ENCODE measurements at regions not wholly inside any gene's neighbourhood (a gene's known extent, or its start where the extent isn't known, plus 50 kb on each side); places are given as distances from the start of the nearest gene placed in this dataset.

DNA sequence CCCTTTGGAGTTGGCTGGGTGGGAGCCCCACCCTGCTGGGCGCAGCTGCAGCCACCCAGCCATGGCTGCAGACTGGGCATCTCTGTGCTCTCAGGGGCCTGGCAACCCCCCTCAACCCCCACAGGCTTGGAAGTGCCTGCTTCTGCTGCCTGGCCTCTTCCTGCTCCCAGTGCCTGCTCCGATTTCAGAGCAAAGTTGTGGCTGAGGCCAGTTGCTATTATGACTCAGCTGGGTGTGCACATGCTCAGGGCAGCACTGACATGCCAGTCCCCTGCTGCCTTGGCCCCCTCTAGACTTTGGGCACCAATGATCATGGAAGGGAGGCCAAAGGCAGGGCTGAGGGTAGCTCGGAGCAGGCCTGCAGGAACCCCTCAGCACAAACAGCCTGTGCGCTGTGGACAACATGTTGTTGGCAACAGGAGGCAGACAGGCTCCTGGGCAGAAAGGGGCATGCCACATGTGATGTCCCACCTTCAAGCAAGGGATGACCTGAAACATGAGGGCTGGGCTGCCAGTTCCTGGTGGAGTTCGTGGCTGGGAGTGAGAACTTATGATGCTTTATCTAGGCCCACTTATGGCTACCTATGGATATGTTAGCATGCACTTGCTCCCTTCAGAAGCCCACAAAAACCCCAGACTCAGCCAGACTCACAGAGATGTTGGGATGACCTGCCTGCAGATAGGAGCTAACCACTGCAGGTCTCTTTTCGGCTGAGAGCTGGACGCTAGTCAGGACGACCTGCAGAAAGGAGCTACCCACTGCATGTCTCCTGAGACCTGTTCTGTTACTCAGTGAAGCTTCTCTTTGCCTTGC is 96.4 kb upstream of the AMOTL1 start:
- DNase-seq (ENCODE audit: extremely low read depth in 1 of 11, low read depth in 9 of 11, low spot score in 4 of 11), result no peak

DNA sequence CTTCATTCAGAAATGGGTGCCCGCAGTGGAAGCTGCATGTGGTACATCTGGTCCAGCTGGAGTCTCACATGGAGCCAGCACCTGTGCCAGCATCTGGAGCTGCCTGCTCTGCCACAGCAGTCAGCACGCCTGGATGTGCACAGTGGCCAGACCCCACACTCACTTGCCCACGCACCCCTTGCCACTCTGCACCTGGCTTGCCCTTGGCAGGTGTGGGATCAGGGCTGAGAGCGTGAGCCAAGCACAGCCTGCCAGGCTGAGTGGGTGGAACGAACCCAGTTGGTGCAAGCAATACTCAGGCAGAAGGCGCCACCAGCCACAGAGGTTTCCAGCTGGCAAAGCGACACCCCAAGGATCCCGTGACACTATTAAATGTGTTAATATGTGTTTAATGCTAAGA is 95.5 kb upstream of the AMOTL1 start:
- no peak for DNase-seq (ENCODE audit: extremely low read depth in 1 of 11, low read depth in 9 of 11, low spot score in 4 of 11)

DNA sequence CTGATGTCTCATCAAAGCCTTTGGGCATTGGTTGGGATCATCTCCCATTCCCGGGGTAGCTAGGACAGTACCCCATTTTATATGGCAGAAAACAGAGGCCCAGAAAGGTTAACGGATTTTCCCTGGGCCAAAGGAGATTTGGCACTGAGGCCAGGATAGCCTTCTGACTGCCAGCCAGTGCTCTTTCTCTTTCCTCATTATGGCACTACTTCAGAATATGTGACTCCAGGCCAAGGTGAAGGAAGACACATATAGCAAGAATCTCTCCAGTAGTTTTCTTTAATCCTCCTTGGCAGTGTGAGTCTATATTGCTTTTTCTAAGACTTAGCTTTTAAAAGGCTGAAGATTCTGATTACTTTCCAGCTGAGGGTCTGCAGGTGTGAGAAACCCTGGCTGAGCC is 94.8 kb upstream of the AMOTL1 start:
- DNase-seq (ENCODE audit: extremely low read depth in 1 of 11, low read depth in 9 of 11, low spot score in 4 of 11), result no peak

DNA sequence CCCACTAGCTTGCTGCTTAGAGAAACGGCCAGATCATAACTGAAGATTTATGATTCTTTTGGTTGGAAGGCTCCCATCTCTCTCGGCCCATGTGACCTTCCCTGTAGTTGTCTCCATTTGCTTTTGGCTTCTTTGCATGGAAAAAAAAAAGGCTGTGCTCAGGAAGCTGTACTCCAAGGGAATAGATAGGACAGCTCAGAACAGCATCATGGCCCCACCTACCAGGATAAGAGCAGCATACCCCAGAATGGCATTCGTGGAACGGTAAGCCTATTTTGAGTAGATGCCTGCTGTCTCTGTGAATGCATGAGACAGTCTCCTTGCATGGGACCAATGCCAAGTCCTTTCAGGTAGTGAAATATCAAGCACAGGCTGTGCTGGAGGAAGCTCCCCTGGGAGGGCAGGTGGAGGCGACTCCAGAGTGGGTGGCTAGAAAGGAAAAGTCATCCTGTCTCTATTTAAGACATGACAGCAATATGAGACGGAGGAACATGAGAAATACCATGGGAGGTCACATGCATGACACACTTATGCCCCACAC is 94.1 kb upstream of the AMOTL1 start:
- peak in 1 of 11 donors; percentile 32 for DNase-seq (ENCODE audit: extremely low read depth in 1 of 11, low read depth in 9 of 11, low spot score in 4 of 11)

DNA sequence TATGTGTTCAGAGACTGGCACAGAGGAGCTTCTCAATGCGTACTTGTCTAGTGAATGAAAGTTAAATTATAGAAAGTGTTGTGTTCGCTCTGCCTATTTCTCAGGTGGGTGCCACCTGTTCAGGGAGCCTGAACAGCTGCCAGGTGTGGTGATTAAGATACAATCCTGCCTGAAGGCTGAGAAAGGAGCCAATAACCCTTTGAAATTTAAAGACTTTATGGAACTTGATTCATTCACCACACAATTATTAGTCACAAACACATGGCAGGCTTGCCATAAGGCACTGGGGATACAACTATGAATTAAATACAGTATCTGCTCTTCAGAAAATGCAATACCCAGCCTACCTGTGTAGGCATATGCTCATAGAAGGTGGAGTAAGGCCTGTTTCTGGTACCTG is 92.9 kb upstream of the AMOTL1 start:
- no peak for DNase-seq (ENCODE audit: extremely low read depth in 1 of 11, low read depth in 9 of 11, low spot score in 4 of 11)

DNA sequence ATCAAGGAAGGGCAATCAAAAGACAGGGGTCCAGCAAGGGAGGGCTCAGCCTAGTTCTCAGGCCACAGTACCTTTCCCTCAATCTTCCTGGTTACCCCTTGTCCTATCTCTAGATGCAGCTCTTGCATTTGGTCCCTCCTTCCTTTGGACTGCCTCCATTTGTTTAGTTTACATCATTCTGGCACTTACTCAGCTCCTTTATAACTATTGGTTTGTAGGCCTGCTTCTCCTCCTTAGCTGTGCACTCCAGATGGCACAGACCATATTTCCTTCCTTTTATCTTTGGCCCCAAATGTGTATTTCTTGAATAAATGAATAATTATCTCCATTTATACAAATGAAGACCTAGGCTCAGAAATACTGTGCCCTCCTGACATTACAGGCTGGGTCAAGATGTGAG is 92.3 kb upstream of the AMOTL1 start:
- no peak for DNase-seq (ENCODE audit: extremely low read depth in 1 of 11, low read depth in 9 of 11, low spot score in 4 of 11)

DNA sequence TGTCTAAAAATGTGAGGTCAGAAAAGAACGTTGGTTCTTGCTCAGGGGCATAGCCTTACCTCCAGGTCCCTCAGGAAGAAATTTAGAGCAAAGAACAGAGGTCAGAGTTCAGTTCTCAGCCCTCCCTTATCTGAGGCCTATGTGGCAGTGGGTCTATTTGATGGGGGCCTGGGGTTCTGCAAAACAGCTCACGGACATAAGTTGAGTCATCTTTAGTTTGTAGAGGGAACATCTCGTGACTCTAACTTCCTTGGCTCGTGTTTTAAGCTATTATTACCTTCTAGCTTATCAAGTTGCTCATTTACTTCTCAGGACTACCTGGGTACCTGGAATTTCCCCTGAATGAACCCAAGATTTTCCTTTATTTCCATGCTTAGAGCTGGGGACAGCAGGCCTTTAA is 91.3 kb upstream of the AMOTL1 start:
- no peak for DNase-seq (ENCODE audit: extremely low read depth in 1 of 11, low read depth in 9 of 11, low spot score in 4 of 11)

DNA sequence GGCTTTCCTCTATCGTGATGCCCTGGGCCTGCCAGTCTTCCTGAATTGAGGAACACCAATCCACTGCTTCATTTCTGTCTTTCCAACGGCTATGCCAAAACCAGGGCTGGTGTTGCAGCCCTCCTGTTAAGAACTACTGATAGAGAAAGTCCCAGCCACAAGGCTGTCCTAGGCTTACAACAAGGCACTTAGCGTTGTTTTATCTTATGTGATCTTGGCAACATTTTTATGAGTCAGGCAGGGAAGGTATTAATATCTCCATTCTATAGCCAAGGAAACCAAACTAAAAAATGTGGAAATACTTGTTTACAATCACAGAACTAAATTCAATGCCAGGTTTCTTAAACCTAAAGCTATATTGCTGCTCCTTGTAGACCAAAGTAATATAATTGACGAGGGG is 89.9 kb upstream of the AMOTL1 start:
- no peak for DNase-seq (ENCODE audit: extremely low read depth in 1 of 11, low read depth in 9 of 11, low spot score in 4 of 11)

DNA sequence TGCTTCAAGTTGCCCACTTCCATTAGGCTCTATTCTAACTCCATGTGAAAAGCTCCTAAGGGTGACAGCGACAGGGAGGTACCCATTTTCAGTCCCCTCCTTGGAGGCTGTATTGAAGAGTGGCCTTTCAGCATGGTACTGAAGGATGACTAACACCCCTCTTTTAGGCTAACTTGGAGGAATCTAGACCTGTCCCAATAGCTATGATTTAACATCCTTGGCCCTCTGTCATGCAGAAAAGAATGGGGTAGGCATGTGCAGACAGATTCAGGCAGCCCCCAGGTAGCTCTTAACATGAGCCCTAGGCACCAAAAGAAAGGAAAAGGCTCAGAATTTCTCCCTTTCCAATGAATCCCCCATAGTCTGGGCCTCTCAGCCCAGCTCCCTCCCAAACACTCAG is 89.3 kb upstream of the AMOTL1 start:
- DNase-seq (ENCODE audit: extremely low read depth in 1 of 11, low read depth in 9 of 11, low spot score in 4 of 11), result no peak

DNA sequence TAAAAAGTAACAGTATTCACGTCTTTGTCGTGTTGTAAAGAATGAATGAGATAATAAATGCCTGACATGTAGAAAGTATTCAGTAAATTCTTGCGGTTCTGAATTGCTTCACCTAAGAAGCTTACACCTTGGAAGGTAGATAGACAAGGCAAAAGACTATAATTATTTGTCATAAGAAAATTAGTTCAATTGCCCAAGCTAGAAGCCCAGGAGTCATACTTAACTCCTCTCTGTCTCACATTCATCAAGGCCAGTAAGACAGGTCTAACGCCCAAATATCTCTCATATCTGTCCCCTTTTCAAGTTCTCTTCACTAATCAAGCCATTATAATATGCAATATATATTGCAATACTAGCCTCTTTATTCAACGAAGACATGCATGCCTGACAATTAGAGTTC is 87.7 kb upstream of the AMOTL1 start:
- no peak for DNase-seq (ENCODE audit: extremely low read depth in 1 of 11, low read depth in 9 of 11, low spot score in 4 of 11)

DNA sequence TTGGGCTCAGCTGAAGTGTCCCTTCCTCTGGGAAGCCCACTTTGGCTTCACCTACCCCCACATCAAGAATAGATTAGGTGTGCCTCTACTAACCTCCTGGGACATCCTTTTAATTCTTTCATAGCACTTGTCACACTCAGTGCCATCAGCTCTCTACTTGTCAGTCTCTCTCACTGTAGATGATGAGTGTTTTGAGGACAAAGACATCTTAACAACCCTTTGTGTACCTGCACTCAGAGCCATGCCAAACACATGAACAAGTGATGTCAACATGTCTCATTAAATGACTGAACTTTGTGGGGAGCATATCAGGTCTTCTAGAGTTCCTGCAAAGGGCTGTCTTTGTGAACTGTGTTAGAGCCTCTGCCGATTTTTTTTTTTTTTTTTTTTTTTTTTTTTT is 87.0 kb upstream of the AMOTL1 start:
- no peak for DNase-seq (ENCODE audit: extremely low read depth in 1 of 11, low read depth in 9 of 11, low spot score in 4 of 11)

DNA sequence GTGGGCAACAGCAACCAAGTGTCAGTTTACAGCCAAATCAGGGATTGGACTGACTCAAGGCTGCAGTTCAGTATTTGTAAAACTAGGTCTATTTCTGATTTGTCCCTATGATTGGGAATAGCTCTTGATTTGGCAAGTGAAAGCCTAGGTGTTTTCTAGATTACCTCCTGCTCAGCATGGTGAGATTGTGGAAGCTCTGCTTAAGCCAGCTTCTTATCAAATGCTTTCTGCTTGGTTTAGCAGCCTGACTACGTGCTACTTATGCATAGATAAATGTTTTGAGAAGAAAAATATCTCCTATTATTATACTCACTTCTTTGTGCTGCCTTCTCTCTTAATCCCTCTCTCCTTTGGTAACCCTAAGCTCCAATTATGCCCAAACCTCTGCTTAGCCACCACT is 86.3 kb upstream of the AMOTL1 start:
- no peak for DNase-seq (ENCODE audit: extremely low read depth in 1 of 11, low read depth in 9 of 11, low spot score in 4 of 11)

DNA sequence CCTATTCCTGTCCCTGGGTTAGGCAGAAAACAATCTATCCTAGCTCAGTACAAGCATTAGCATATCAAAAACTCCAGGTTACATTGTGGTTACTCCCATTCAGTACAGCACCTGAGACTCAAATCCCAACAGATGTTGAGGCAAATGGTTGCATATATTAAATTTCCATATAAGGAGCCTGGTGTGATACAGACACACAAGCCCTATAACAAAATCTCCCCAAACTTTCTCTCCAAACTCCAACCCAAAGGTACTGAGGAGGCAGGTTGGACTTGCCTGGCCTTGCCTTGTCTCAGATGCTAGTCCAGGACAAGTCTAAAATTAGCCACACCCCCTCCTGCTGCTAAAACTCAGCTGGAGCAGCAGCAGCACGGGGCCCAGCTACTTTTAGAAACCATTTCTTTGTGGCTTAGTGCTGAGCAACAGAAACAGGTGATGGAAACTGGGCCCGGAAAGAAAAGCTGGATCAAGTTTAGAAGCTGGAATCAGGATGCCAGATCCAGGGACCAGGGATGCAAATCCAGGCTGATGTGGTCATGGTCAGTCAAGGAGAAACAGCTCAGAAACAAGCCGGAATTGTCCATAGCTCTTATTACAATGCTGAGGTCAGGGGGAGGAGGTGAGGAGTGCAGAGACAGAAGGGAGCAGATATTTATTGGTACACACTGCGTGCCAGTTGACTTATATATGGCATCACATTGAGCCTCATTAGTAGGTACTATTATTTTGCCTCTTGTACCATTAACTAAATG is 73.7 kb upstream of the AMOTL1 start:
- no peak for DNase-seq (ENCODE audit: extremely low read depth in 1 of 11, low read depth in 9 of 11, low spot score in 4 of 11)

DNA sequence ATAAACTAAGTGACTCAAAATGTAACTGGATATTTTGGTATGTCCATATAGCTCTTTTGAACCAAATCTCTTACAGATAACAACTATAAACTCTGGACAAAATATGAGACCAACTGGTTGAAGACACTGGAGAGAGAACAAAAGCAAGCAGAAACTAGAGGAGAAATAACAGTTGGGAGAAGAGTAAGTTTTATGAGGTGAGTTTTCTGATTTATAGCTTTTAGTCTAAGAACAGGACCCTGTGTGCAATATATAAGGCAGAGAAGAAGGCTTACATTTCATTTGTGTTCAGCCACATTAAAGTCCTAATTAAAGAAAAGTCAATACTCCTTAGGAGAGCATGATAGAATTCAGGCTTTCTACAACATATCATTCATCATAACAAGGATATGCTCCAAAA is 71.0 kb upstream of the AMOTL1 start:
- DNase-seq (ENCODE audit: extremely low read depth in 1 of 11, low read depth in 9 of 11, low spot score in 4 of 11), result peak in 2 of 11 donors; percentile 22 to 25

DNA sequence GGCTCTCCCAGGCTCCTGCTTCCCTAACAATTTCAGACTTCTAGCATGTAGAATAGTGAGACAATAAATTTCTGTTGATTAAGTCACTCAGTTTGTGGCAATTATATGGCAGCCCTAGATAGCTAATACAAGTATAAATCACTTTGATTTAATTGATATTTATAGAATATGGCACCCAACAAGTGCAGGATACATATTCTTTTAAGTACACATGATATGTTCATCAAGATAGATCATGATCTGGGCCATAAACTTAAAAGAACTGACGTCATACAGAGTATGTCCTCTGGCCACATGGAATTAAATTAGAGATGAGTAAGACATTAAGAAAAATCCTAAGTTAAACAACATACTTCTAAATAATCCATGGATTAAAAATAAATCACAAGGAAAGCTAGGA is 67.5 kb upstream of the AMOTL1 start:
- DNase-seq (ENCODE audit: extremely low read depth in 1 of 11, low read depth in 9 of 11, low spot score in 4 of 11), result no peak

DNA sequence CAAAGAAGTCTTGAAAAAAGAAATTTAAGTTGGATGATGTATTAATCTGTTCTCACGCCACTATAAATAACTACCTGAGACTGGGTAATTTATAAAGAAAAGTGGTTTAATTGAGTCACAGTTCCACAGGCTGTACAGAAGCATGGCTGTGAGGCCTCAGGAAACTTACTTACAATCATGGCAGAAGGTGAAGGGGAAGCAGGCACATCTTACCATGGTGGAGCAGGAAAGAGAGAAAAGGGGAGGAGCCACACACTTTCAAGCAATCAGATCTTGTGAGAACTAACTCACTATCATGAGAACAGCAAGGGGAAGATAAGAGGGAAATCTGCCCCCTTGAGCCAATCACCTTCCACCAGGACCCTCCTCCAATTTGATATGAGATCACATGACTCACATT is 65.7 kb upstream of the AMOTL1 start:
- no peak for DNase-seq (ENCODE audit: extremely low read depth in 1 of 11, low read depth in 9 of 11, low spot score in 4 of 11)

DNA sequence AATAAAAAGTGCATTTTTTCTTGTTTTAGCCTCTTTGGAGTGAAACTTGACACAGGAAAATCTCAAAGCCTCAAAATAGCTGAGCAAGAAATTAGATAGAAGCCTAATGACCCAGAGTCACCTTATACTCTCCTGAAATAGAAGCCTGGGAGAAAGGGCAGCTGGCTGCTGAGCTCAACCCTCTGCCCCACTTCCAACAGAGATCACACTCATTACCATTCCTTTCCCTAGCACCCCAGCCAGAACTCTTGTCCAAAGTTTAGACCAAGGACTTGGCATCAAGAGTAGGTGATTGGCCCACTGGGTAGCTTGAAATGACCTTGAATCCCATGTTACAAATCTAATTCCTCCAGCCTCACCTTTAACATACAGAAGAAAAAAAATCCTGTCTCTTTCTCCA is 62.7 kb upstream of the AMOTL1 start:
- no peak for DNase-seq (ENCODE audit: extremely low read depth in 1 of 11, low read depth in 9 of 11, low spot score in 4 of 11)

DNA sequence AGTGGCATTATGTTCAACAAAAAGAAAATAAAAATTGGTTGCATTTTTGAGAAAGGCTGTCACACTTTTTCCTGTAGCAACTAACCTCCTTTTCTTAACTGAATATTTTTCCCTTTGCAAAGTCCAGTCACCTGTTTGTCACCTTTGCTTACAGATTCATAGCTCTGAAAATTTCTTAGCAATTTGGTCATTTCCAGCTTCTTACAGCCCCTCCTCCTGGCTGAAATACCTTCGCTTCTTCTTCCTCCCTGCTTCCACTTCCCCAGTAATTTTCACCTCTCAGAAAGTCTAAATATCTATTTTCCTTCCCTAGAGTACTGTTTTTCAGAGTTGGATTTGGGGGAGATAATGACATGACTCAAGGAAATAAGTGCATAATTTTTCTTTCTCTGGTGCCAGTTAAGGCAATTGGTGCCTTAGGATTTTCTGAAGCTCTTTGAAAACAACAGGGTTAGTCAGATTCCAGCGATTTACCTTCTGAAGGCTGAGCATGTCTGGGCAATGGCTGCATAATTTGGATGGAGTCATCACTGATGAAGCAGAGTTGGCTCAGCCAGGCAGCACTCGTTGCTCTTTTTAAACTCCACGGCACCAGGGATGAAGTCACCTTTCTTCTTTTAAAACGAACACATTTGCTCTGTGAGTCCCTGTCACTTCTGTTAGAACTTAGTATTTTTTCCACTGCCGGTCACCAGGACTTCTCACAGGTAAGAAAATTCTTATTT is 62.1 kb upstream of the AMOTL1 start:
- DNase-seq (ENCODE audit: extremely low read depth in 1 of 11, low read depth in 9 of 11, low spot score in 4 of 11), result no peak

DNA sequence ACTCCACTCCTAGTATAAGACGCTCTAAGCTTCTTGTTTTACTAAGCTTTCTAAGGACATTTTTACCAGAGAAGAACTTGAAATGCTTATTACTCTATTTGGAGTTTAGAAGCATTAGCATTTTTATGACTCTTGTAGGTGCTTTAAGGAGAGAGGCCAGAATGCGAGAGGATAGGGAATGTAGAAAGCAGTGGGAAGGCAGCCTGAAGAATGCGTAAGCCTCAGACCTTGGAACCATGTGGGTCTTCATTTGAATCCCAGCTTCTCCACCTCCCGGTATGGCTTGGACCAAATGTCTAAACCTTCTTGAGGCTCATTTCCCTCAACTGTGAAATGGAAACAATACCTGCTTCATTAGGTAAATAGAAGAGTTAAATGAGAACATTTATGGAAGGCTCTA is 60.0 kb upstream of the AMOTL1 start:
- no peak for DNase-seq (ENCODE audit: extremely low read depth in 1 of 11, low read depth in 9 of 11, low spot score in 4 of 11)

DNA sequence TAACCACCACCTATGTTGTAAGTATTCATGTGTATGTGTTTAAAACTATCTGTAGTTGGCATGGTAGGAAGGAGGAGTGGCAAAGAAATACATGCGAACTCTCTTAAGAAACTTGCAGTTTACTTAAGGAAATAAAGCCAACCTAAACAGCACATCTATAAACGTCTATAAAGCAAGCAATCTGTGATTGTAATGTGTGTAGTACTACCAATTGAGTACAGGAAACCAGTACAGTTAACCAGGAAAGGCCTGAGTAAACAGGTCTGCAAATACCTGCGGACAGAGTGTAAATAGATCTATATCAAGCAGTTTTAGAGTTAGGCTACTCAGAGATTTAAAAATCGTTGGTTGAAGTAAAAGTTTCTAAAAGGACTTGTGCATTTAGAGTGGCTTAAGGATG is 59.5 kb upstream of the AMOTL1 start:
- DNase-seq (ENCODE audit: extremely low read depth in 1 of 11, low read depth in 9 of 11, low spot score in 4 of 11), result no peak

Measured in renal cortex interstitium (tissue), 11 donors.